KMS-11 (cell line): ENCODE measurements at regions not wholly inside any gene's neighbourhood (a gene's known extent, or its start where the extent isn't known, plus 50 kb on each side); places are given as distances from the start of the nearest gene placed in this dataset.

Experiments
- H2AFZ ChIP-seq: fragments of 200-600 bp; sonication (generic); 2 replicates; pipeline ENCODE4 v1.6.1; 2016; ENCODE audit warnings: antibody characterized with exemption, mixed run types, low read depth
- H3K27ac ChIP-seq: fragments of 200-600 bp; sonication (generic); 2 replicates; pipeline ENCODE4 v1.6.1; 2016; ENCODE audit warnings: mild to moderate bottlenecking, mixed run types
- H3K27me3 ChIP-seq: fragments of 200-600 bp; sonication (generic); 2 replicates; pipeline ENCODE4 v1.6.1; 2017; ENCODE audit warnings: mild to moderate bottlenecking, low read depth, mixed run types, moderate library complexity; ENCODE audit not compliant: insufficient read depth
- H3K36me3 ChIP-seq: fragments of 200-600 bp; sonication (generic); 2 replicates; pipeline ENCODE4 v1.6.1; 2017; ENCODE audit warnings: mild to moderate bottlenecking, mixed run types; ENCODE audit not compliant: insufficient read depth
- H3K4me1 ChIP-seq: fragments of 200-600 bp; sonication (generic); 2 replicates; pipeline ENCODE4 v1.6.1; 2016; ENCODE audit warnings: mild to moderate bottlenecking, low read depth, mixed run types; ENCODE audit not compliant: poor library complexity, severe bottlenecking
- H3K4me2 ChIP-seq: fragments of 200-600 bp; sonication (generic); 2 replicates; pipeline ENCODE4 v1.7.0; 2016; ENCODE audit warnings: mild to moderate bottlenecking, mixed run types
- H3K4me3 ChIP-seq: fragments of 200-600 bp; sonication (generic); IDR thresholded peaks from 2 replicates; pipeline ENCODE4 v1.6.1; 2017; ENCODE audit warnings: low read depth, low read length, mixed read lengths; ENCODE audit not compliant: insufficient read depth
- H3K79me2 ChIP-seq: fragments of 200-600 bp; sonication (generic); 2 replicates; pipeline ENCODE4 v1.6.1; 2016; ENCODE audit warnings: low read depth, mixed run types; ENCODE audit not compliant: insufficient read depth
- H3K9ac ChIP-seq: fragments of 200-600 bp; sonication (generic); 2 replicates; pipeline ENCODE4 v1.6.1; 2016; ENCODE audit warnings: mild to moderate bottlenecking, mixed run types
- H4K20me1 ChIP-seq: fragments of 200-600 bp; sonication (generic); 2 replicates; pipeline ENCODE4 v1.6.1; 2016; ENCODE audit warnings: mild to moderate bottlenecking, mixed run types; ENCODE audit not compliant: insufficient read depth
- CTCF ChIP-seq: fragments of 200-600 bp; sonication (generic); conservative IDR thresholded peaks from 2 replicates; pipeline ENCODE4 v1.6.1; 2017; ENCODE audit warnings: low read depth, mild to moderate bottlenecking, antibody characterized with exemption, low read length, moderate library complexity, mixed read lengths

GRCh38 chr5:173740400-173740799 is 124.0 kb upstream of the BOD1 start:
- Histone ChIP-seq H2AFZ (no peak overlapping the region), H3K27ac (no peak overlapping the region), H4K20me1 (no peaks in the 10 kb centered on the region), H3K27me3 (no peaks in the 10 kb centered on the region), H3K4me3 (no peak overlapping the region), H3K36me3 (no peaks in the 10 kb centered on the region), H3K4me1 (peaks cover 72% of the 10 kb centered on the region), H3K4me2 (no peak overlapping the region), H3K9ac (no peak overlapping the region), H3K79me2 (no peaks in the 10 kb centered on the region)
- TF ChIP-seq CTCF, result no peak

GRCh38 chr5:173741087-173741486 is 124.6 kb upstream of the BOD1 start:
- H3K4me3 ChIP-seq, result no peak overlapping the region

GRCh38 chr5:173741729-173742431 is 125.4 kb upstream of the BOD1 start:
- H2AFZ ChIP-seq, result no peak overlapping the region
- H3K79me2 ChIP-seq, result no peaks in the 10 kb centered on the region
- H3K27ac ChIP-seq, result peak overlapping the region; percentile 86; the same call in 1 of the 2 replicates
- no peak overlapping the region for H3K4me3 ChIP-seq
- H3K4me2 ChIP-seq, result peak overlapping the region; percentile 77; the same call in 1 of the 2 replicates
- H3K27me3 ChIP-seq, result no peaks in the 10 kb centered on the region
- TF ChIP-seq CTCF, result no peak
- no peak overlapping the region for H3K9ac ChIP-seq
- peaks cover 80% of the 10 kb centered on the region for H3K4me1 ChIP-seq
- no peaks in the 10 kb centered on the region for H4K20me1 ChIP-seq
- H3K36me3 ChIP-seq, result no peaks in the 10 kb centered on the region

More at GRCh38 chr5:173741087-173741486, 124.6 kb upstream of the BOD1 start:
- no peaks in the 10 kb centered on the region for H3K27me3 ChIP-seq
- H3K9ac ChIP-seq, result no peak overlapping the region
- H3K4me2 ChIP-seq, result no peak overlapping the region
- H4K20me1 ChIP-seq, result no peaks in the 10 kb centered on the region
- H3K27ac ChIP-seq, result no peak overlapping the region
- H3K36me3 ChIP-seq, result no peaks in the 10 kb centered on the region
- TF ChIP-seq CTCF, result no peak
- peaks cover 79% of the 10 kb centered on the region for H3K4me1 ChIP-seq
- no peaks in the 10 kb centered on the region for H3K79me2 ChIP-seq
- H2AFZ ChIP-seq, result no peak overlapping the region

- peak overlapping the region; percentile 86; the same call in 1 of the 2 replicates for H3K27ac ChIP-seq
- H3K4me2 ChIP-seq, result peak overlapping the region; percentile 77; the same call in 1 of the 2 replicates
- H3K36me3 ChIP-seq, result no peaks in the 10 kb centered on the region
Measured at GRCh38 chr5:173742432-173742816, 126.0 kb upstream of the BOD1 start.

More at GRCh38 chr5:173742432-173742816, 126.0 kb upstream of the BOD1 start:
- no peak overlapping the region for H3K9ac ChIP-seq
- H4K20me1 ChIP-seq, result no peaks in the 10 kb centered on the region
- TF ChIP-seq CTCF, result no peak
- no peaks in the 10 kb centered on the region for H3K27me3 ChIP-seq
- H3K4me1 ChIP-seq, result peaks cover 80% of the 10 kb centered on the region
- no peak overlapping the region for H2AFZ ChIP-seq
- no peaks in the 10 kb centered on the region for H3K79me2 ChIP-seq
- H3K4me3 ChIP-seq, result no peak overlapping the region
